ENCODE measurements at regions not wholly inside any gene's neighbourhood (a gene's known extent, or its start where the extent isn't known, plus 50 kb on each side); places are given as distances from the start of the nearest gene placed in this dataset.
"Not testable (repeated sequence)": the region's sequence is repeated elsewhere in the genome, so short reads cannot be mapped to it uniquely, and the experiment has no call there.

GRCh38 chr2:44051593-44052347, 56.0 kb upstream of the LRPPRC start:
- no peak for DNase-seq

GRCh38 chr2:44052584-44052983, 56.8 kb upstream of the LRPPRC start:
- no peak for DNase-seq

GRCh38 chr2:44053052-44053451, 57.3 kb upstream of the LRPPRC start:
- DNase-seq: no peak

GRCh38 chr2:44053456-44053855, 57.7 kb upstream of the LRPPRC start:
- DNase-seq: no peak

GRCh38 chr2:44055229-44055628, 59.4 kb upstream of the LRPPRC start:
- no peak for DNase-seq

GRCh38 chr2:44055664-44056063, 59.9 kb upstream of the LRPPRC start:
- DNase-seq: peak; percentile 37

GRCh38 chr2:44056947-44057346, 61.2 kb upstream of the LRPPRC start:
- no peak for DNase-seq

- not testable (repeated sequence) for DNase-seq
These were observed 64.5 kb upstream of the LRPPRC start for GRCh38 chr2:44060286-44060685.

- DNase-seq: no peak
These were observed 65.2 kb upstream of the LRPPRC start for GRCh38 chr2:44060990-44061389.

- no peak for DNase-seq
These were observed 65.7 kb upstream of the LRPPRC start for GRCh38 chr2:44061469-44061868.

GRCh38 chr2:44061876-44062275, 66.1 kb upstream of the LRPPRC start:
- DNase-seq: no peak

- no peak for DNase-seq
These were observed 67.2 kb upstream of the LRPPRC start for GRCh38 chr2:44063033-44063432.

- DNase-seq: not testable (repeated sequence)
These were observed 68.5 kb upstream of the LRPPRC start for GRCh38 chr2:44064281-44064680.

- not testable (repeated sequence) for DNase-seq
These were observed 71.4 kb upstream of the LRPPRC start for GRCh38 chr2:44067012-44067790.

GRCh38 chr2:44067791-44068181, 72.0 kb upstream of the LRPPRC start:
- not testable (repeated sequence) for DNase-seq

- DNase-seq: no peak
These were observed 75.8 kb upstream of the LRPPRC start for GRCh38 chr2:44071454-44072046.

- DNase-seq: not testable (repeated sequence)
These were observed 77.9 kb upstream of the LRPPRC start for GRCh38 chr2:44073667-44074066.

- not testable (repeated sequence) for DNase-seq
These were observed 79.0 kb upstream of the LRPPRC start for GRCh38 chr2:44074795-44075194.

- no peak for DNase-seq
These were observed 79.8 kb upstream of the LRPPRC start for GRCh38 chr2:44075541-44075940.

GRCh38 chr2:44077942-44078511, 82.2 kb upstream of the LRPPRC start:
- DNase-seq: peak; percentile 72

GRCh38 chr2:44079686-44080085, 83.9 kb upstream of the LRPPRC start:
- DNase-seq: no peak

GRCh38 chr2:44083054-44083453, 85.6 kb upstream of the PPM1B start:
- DNase-seq: no peak

- DNase-seq: no peak
These were observed 83.8 kb upstream of the PPM1B start for GRCh38 chr2:44084850-44085249.

GRCh38 chr2:44086629-44087028, 82.0 kb upstream of the PPM1B start:
- no peak for DNase-seq
